Choroid plexus epithelial cell (primary cell): ENCODE measurements at regions not wholly inside any gene's neighbourhood (a gene's known extent, or its start where the extent isn't known, plus 50 kb on each side); places are given as distances from the start of the nearest gene placed in this dataset.
A peak's percentile ranks its signal among the peaks of the same experiment; 100 is the strongest.
"Not testable (repeated sequence)": the region's sequence is repeated elsewhere in the genome, so short reads cannot be mapped to it uniquely, and the experiment has no call there.

Experiments used
- DNase-seq: peaks from one replicate; pipeline ENCODE4 v3.0.0-alpha.2; 2010; ENCODE audit warnings: low read depth
- H3K4me3 ChIP-seq: 2 replicates; pipeline ENCODE4 v1.5.1; 2011; ENCODE audit warnings: low read depth, mild to moderate bottlenecking, control low read depth, low read length, moderate library complexity
- CTCF ChIP-seq: conservative IDR thresholded peaks from 2 replicates; pipeline ENCODE4 v1.5.1; 2011; ENCODE audit warnings: low read depth, mild to moderate bottlenecking, control low read depth, inconsistent platforms, low read length, moderate library complexity

DNA sequence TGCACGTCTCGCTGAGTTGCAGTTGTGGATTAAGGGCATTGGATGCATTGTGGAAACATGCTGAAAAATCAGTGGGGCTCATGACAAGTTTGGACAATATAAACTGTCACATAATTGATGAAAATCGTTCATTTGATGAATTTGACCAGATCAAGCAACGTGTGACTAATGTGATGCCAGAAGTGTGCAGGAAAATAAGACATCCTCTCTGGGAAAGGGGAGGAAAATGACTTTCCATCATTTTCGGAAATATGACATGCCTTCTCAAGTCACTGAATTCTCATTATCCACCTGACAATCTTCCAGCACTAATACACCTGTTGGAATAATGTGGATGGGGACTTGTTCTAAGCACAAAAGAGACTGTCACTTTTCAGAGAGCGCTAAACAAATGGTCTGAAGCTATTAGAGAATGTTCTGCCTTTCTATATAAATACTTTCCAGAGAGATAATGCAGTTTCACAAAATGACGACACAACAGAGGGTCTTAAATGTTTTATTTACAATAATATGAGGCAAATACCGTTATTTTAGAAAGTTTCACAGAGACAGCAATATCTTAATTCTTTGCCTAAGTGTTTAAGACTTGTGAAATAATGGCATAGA lies 1741.9 kb upstream of the RAG2 start:
- H3K4me3 ChIP-seq, result no peak overlapping the region
- no peak for DNase-seq
- no peak for TF ChIP-seq CTCF

GRCh38 chr11:38338022-38338421 lies 1740.0 kb upstream of the RAG2 start:
- H3K4me3 ChIP-seq, DNase-seq: not testable (repeated sequence)

DNA sequence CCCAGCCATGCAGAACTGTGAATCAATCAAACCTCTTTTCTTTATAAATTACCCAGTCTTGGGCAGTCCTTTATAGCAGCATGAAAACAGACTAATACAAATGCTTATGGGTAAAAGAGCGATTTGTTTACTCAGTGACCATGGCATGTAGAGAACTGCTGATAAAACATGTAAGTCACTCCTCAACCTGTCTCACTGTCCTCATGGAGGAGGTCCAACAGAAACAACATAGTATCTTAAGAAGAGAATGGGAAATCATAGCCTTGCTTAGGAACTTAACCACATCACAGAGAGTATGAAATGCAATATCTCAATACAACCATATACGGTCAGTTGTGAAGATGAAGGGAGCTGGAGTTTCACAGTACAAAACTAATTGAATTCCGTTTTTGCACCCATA lies 1734.0 kb upstream of the RAG2 start:
- no peak overlapping the region for H3K4me3 ChIP-seq
- TF ChIP-seq CTCF, result no peak
- peak; percentile 20 for DNase-seq

- DNase-seq, result peak; percentile 3
- TF ChIP-seq CTCF, result no peak
- H3K4me3 ChIP-seq, result no peak overlapping the region
Observed at GRCh38 chr11:38330578-38330977, 1732.5 kb upstream of the RAG2 start.

DNA sequence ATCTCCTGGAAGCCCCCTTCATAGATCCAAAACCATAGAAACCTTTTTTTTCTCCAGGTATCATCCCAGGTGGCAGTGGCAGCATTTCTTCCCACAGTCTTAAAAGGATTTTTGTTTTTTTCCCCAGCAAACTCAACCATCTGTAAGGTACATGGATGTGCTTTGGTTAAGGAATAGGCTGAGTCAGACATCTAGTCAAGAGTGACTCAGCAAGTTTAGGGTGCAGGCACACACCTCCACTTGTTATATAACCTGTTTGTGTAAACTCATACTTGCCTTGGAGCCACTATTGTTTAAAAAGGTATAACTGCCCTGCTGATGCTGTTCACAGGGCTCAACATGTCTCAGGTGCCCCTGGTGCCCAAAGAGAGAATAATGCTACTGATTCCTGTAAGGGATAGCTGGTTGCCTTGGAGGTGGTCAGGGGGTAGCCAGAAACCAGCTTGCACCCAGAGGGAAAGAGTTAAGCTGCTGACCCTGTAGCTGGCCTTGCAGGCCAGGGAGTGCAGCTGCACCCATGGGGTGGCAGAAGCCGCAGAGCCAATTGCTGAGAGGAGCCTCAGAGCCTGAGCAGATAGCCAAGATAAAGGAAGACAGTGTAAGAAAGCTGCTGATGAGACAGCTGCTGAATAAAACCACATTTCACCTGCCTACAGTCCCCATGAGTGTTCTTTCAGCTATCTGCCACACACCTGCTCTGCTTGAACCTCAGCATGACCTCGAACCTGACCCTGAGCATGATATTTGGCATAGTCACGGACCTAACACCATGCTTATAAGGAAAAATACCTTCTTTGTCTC lies 1726.1 kb upstream of the RAG2 start:
- no peak overlapping the region for H3K4me3 ChIP-seq
- peak; percentile 1 for DNase-seq
- no peak for TF ChIP-seq CTCF

DNA sequence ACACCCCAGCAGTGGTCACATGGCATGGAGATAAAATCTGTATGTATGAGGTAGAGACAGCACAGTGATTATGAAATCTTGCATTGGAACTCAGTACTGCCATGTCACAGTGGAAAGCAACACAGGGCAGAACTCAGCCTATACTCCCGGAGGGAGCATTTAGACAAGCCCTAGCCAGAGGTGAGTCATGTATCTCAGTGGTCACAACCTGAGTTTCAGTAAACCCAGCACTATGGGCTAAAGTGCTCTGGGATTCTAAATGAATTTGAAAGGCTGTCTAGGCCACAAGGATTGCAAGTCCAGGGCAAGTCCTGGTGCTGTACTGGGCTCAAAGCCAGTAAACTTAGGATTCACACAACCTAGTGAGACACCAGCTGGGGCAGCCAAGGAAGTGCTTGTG lies 1717.1 kb upstream of the RAG2 start:
- peak; percentile 36 for DNase-seq
- no peak overlapping the region for H3K4me3 ChIP-seq
- no peak for TF ChIP-seq CTCF

- TF ChIP-seq CTCF, result no peak
- no peak overlapping the region for H3K4me3 ChIP-seq
- DNase-seq, result no peak
Observed at GRCh38 chr11:38307455-38307854, 1709.4 kb upstream of the RAG2 start.
